GM18519 (cell line): ENCODE measurements at regions not wholly inside any gene's neighbourhood (a gene's known extent, or its start where the extent isn't known, plus 50 kb on each side); places are given as distances from the start of the nearest gene placed in this dataset.

Source experiments
- ATAC-seq: cut with Tn5 transposase; IDR thresholded peaks from one replicate; pipeline ENCODE4 v1.9.1; 2021; ENCODE audit warnings: mild to moderate bottlenecking, moderate library complexity; ENCODE audit not compliant: unreplicated experiment, low FRiP score

DNA sequence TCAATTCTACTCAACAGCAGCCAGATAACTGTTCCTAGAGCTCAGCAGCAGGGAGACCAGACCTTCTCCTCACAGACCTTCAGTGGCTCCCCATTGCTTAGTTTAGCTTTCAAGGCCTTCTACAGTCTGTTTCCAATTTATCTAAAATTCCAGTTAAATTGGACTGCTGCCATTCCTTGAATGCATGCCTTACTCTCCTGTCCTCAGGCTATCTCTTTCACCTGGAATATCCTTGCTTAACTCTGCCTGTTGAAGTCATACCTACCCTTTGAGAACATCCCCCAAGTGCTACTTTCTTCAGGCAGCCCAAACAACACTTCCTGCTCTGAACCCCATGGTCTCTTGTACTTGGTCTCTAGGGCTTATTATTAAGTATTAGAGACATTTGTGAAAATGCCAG, 120.7 kb upstream of the TENM4 start:
- no peak for ATAC-seq

DNA sequence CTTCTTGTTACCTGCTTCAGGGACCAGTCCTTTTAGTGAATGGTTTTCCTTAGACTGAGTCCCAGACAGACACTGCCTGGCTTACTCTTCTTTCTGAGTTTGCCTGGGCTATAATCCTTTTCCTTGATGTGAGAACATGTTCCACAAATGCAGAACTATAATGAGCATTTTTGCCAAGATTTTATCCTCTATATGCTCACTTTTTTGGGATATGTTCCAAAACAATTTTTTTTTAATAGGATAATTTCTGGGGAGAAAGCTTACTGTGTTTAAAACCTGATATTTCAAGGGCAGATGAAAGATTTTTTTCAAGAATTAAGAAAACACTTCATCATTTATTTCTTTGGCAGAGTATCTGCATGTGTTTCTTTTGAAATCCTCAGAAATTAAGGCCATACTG, 110.0 kb upstream of the TENM4 start:
- no peak for ATAC-seq

DNA sequence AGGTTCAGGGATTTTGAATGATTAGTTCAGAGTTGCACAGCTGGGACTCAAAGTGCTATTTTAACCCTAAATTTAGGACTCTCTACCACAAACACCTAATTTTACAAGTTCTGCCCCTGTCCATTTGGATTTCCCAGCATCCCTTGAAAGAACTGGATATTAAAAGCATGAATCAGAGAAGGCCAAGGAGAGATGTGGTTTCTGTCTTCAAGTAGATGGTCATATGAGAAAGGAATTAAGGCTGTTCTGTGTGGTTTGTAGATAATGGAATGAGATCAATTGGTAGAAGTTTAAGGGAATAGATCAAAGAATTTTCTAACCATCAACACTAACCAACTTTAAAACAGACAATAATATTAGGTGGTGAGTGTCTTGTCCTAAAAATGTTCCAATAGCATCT, 106.4 kb upstream of the TENM4 start:
- no peak for ATAC-seq

GRCh38 chr11:79546351-79546750, 105.5 kb upstream of the TENM4 start:
- no peak for ATAC-seq

- no peak for ATAC-seq
Measured at GRCh38 chr11:79544361-79544760, 103.5 kb upstream of the TENM4 start.

GRCh38 chr11:79543101-79543500, 102.3 kb upstream of the TENM4 start:
- no peak for ATAC-seq

GRCh38 chr11:79541466-79541865, 100.6 kb upstream of the TENM4 start:
- no peak for ATAC-seq

GRCh38 chr11:79538775-79539174, 97.9 kb upstream of the TENM4 start:
- no peak for ATAC-seq

DNA sequence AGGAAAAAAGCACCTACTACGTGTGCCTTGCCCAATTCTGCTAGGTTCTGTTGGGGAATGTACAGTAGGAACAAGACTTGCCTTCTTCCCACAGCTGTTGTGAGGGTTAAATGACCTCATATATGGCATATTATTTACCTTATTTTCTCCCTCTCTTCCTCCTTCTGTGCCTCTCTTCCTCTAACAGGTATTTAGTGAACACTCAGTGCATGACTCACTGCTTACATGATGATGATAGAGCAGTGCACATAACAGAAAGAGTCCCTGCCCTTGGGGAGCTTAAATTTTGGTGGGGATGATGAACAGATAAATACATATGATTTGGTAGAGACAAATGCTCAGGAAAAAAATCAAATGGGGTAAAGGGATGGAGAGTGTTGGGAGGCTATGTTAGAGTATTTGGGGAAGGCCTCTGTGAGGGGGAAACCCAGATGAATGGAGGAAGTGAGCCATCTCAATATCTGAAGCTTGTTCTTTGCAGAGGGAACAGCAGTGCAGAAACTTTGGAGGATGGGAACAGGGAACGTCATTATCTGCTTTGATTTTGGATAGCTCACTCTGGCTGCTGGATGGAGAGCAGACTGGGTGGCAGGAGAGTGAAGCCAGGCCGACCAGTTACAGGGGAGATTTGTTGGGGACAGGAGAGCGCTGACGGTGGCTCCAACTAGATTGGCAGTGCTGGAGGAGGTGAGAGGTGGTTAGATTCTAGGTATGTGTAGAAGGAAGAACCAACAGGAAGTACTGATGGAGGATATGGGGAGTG, 95.5 kb upstream of the TENM4 start:
- no peak for ATAC-seq

DNA sequence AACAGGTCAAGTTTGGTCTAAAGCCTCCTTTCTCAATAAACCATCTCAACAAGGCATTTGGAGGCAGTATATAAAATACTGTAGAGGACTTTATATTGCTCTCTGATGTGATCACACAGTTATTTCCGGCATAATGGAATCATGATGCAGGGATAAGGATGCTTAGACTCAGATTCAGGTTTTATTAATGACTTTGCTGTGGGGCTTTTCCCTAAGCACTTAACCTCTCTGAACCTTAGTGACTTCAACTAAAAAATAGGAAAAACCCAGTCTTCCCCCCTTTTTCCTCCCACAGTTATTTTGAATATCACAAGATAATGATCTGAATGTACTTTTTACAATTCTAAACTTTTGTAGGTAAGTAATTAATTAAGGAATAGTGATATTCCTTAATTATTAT, 94.8 kb upstream of the TENM4 start:
- ATAC-seq = no peak

- no peak for ATAC-seq
Measured at GRCh38 chr11:79525257-79525656, 84.4 kb upstream of the TENM4 start.

GRCh38 chr11:79522626-79523025, 81.8 kb upstream of the TENM4 start:
- no peak for ATAC-seq

DNA sequence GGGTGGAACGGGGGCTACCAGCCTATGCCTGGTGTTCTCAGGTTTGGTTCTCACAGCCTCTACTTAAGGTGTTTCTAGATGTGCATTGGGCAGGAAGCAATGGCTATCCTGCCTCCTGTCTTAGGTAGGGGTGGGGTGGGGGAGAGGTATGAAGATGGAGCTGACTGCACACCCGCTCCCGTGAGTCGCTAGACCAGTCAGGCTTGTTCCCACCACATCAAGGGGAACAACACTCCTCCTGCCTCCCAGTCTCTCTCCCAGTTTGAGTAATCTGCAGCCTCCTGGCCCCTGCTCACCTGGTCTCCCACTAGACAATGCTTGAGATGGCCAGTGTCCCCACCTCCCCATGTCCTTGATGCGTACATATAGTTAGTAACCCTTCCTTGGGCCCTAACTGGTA, 79.3 kb upstream of the TENM4 start:
- no peak for ATAC-seq

GRCh38 chr11:79515781-79516180, 75.0 kb upstream of the TENM4 start:
- ATAC-seq = no peak

DNA sequence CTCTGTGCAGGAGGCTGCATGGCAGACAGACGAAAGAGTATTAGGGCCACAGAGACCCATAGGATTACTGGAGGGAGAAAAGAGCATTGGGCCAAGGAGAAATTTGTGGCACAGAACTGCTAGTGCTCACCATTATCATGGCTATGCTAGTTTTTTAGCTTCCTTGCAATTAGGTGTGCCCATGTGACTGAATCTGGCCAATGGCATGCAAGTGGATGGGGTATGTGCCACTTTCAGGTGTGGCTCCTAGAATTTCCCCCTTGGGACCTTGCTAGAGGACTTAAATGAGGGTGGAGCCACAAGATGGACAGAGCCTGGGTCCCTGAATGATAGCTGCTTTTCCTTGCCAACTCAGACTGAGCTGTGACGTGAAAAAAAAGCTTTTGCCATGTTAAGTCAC, 73.9 kb upstream of the TENM4 start:
- no peak for ATAC-seq

DNA sequence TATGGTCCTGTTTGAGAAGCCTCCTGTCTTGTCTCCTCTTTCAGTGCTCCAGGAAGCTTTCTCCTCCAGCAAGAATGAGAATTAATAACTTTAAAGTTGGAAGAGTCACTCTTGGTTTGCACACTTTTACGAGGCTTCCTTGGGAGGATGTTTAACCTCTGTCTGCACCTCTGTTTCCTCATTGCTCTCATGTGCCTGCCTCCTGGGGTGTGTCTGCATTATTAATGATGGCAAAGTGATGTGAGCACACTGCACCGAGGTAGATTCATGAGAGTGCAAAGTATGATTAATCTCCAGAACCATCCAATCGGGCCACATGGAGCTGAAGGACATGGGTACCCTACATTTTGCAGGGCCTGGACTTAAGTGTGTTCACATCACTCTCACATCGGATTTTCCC, 73.5 kb upstream of the TENM4 start:
- no peak for ATAC-seq

GRCh38 chr11:79512706-79513469, 72.1 kb upstream of the TENM4 start:
- ATAC-seq = no peak

- ATAC-seq = no peak
Measured at GRCh38 chr11:79510960-79511359, 70.1 kb upstream of the TENM4 start.

DNA sequence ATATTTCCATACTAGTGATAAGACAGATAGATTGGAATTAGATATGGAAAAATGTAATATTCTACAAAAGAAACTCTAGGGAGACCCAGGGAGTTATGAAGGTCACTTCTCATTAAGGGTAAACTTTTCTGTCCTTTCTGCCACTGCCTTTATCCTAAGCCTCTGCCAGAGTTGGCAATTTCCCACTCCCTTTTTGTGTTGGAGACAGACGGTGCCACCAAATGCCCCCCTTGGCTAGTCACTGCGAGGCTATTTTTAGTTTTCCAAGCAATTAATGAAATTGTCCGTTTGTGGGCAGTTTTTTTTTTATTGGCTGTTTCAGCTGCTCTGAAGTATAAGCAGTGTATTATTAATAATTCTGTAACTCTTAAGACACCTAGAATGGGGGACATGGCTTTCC, 67.6 kb upstream of the TENM4 start:
- no peak for ATAC-seq

DNA sequence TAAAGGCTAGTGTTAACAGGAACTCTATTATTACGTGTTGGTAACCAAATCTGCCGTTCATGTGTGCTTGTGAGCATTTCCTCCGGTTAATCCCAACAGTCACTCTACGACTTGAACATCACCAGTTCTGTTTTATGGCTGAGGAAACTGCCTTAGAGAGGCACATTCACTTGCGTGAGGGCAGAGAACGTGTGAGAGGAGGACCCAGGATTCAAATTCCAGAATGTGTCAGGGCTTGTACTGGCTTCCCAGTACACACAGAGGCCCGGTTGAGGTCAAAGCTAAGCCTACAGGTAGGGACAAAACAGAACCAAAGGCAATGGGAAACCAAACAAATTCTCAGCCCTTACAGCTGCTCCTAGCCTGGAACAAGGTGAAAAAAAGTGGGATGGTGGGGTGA, 66.9 kb upstream of the TENM4 start:
- ATAC-seq = no peak

DNA sequence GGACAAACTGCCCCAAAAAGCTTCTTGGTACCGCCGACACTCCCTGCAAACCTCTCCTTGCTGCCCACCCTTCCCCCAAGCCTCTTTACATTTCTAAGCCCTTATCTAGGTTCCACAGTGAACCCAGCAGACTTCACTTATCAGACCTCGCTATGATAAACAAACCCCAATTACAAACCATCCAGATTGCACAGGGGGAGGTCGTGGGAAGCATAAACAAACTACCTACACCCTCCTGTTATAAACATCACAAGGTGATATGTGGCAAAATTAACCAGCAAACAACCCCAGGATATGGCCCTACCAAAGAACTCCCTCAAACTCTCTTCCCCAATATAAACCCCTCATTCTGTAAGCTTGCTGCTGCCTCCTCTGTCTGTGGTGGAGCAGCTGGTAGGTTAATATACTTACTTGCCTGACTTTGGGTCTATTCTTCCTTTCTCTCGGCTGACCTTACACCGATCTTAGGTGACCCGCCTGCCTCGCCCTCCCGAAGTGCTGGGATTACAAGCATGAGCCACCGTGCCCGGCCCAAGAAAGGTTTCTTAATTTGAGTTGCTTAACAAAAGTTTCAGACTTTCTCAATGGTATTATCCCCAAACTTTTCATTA, 66.0 kb upstream of the TENM4 start:
- ATAC-seq = no peak

GRCh38 chr11:79506124-79506523, 65.3 kb upstream of the TENM4 start:
- ATAC-seq = no peak
